Testis (tissue), 2 donors: ENCODE measurements at regions not wholly inside any gene's neighbourhood (a gene's known extent, or its start where the extent isn't known, plus 50 kb on each side); places are given as distances from the start of the nearest gene placed in this dataset.

Experiments used
- DNase-seq: peaks from one replicate; pipeline ENCODE4 v3.0.0-alpha.2; 2019
- H3K27ac ChIP-seq, 2 donors: fragments of 200-600 bp; sonication (generic); one replicate each; pipeline ENCODE4 v1.5.1; 2019
- H3K27me3 ChIP-seq: fragments of 200-600 bp; sonication (generic); one replicate; pipeline ENCODE4 v1.5.1; 2019
- H3K36me3 ChIP-seq: fragments of 200-600 bp; sonication (generic); one replicate; pipeline ENCODE4 v1.5.1; 2017; ENCODE audit warnings: low read depth; ENCODE audit errors: missing control alignments
- H3K4me1 ChIP-seq: fragments of 200-600 bp; sonication (generic); one replicate; pipeline ENCODE4 v1.5.1; 2019
- H3K4me3 ChIP-seq, 2 donors: fragments of 200-600 bp; sonication (generic); one replicate each; pipeline ENCODE4 v1.5.1; 2017 to 2019
- H3K9me3 ChIP-seq: fragments of 200-600 bp; sonication (generic); one replicate; pipeline ENCODE4 v1.5.1; 2017
- CTCF ChIP-seq, 3 experiments: fragments of 450-650 bp in 2 of 3; fragments of 200-600 bp in 1 of 3; sonication (generic) in 1 of 3; IDR thresholded peaks; one replicate each; pipeline ENCODE4 v1.5.1; 2016 to 2019; ENCODE audit warnings: antibody characterized with exemption in 3 of 3, mild to moderate bottlenecking in 2 of 3, moderate library complexity in 1 of 3
- POLR2A ChIP-seq: fragments of 450-650 bp; IDR thresholded peaks from one replicate; pipeline ENCODE4 v1.6.1; 2017; ENCODE audit warnings: antibody characterized with exemption, mild to moderate bottlenecking, moderate library complexity
- WGBS, 2 donors: methylation state at CpG; one replicate each; pipeline ENCODE4 v1.1.5; 2018; 5-methylcytosine and 5-hydroxymethylcytosine counted together
- intact Hi-C: fragments of 100-400 bp; cut with DNase I; formaldehyde crosslinking; loops from one replicate; pipeline ENCODE4 v1.15.1; 2023; ENCODE audit warnings: low total_unique reads

GRCh38 chr4:105057370-105058105, 89.1 kb upstream of the TET2 start:
- intact Hi-C loops = no loop called here
- Histone ChIP-seq H3K9me3 (no peaks in the 10 kb centered on the region), H3K4me3 (no peak overlapping the region), H3K27me3 (no peaks in the 10 kb centered on the region), H3K36me3 (no peaks in the 10 kb centered on the region), H3K27ac (no peak overlapping the region), H3K4me1 (no peaks in the 10 kb centered on the region)
- 90 to 91% methylated on average over 5 of the region's 5 CpGs for WGBS, 2 donors
- DNase-seq = no peak
- TF ChIP-seq POLR2A = no peak
- TF ChIP-seq CTCF (IDR thresholded peaks at IDR 0.05) = no peak

DNA sequence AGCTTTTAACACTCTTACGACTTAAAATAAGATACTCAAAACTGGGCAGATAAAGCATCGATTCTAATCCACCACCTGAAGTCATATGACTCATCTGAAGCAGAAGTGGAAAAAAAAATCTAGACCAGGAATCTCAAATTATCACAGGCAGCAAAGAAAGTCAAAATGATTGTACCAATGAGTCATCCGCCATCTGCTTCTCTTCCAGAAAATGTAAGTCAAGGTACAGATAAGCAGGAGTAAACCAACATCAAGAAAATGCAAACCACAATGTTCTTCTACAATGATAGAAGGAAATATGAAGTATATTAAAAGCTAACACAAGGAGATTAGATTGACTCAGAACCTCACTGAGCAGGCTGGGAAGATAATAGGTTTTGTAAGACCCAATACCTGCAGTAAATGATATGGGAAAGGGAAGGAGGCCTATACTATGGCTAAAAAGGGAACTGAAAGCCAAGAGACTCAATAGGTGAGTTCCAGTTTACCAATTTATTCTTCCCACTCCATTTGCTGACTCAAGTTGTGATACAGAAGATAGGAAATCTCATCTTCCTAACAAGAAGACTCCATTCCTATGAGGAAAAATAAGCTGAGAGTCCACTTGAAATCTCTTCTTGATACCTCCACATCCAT, 88.4 kb upstream of the TET2 start:
- Histone ChIP-seq H3K27me3 (no peaks in the 10 kb centered on the region), H3K9me3 (no peaks in the 10 kb centered on the region), H3K4me3 (no peak overlapping the region), H3K4me1 (no peaks in the 10 kb centered on the region), H3K27ac (no peak overlapping the region), H3K36me3 (no peaks in the 10 kb centered on the region)
- no peak for DNase-seq
- intact Hi-C loops = no loop called here
- no peak for TF ChIP-seq CTCF (IDR thresholded peaks at IDR 0.05)
- WGBS, 2 donors = 86 to 87% methylated on average over 3 of the region's 3 CpGs

- H3K27ac ChIP-seq = no peak overlapping the region
- TF ChIP-seq CTCF (IDR thresholded peaks at IDR 0.05) (no peak), POLR2A (no peak)
Measured at GRCh38 chr4:105059337-105059736, 87.3 kb upstream of the TET2 start.

DNA sequence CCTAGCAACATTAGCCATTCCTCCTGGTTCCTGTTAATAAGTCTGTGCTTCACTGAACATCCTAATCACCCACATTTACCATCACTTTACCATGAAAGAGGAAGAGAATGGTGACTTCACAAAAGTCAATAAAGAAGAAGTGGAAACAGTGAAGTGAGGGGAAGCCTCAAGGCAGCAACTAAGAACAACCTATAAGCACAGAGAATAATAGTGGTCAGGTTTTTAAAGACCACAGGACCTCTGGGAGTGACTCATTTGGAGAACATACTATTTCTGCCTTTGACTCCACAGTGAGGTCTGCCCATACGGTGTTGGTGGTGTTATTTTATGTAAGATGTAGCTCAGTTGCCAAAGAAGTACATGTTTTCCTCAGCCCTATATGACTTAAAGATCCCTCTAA, 86.0 kb upstream of the TET2 start:
- H3K36me3 ChIP-seq = no peaks in the 10 kb centered on the region
- intact Hi-C loops = no loop called here
- WGBS, 2 donors = 65 to 79% methylated on average over 1 of the region's 1 CpG
- no peak for TF ChIP-seq POLR2A
- no peak for TF ChIP-seq CTCF (IDR thresholded peaks at IDR 0.05)
- no peak overlapping the region for H3K27ac ChIP-seq
- no peak overlapping the region for H3K4me3 ChIP-seq
- DNase-seq = no peak
- H3K27me3 ChIP-seq = no peaks in the 10 kb centered on the region
- H3K9me3 ChIP-seq = no peaks in the 10 kb centered on the region
- no peaks in the 10 kb centered on the region for H3K4me1 ChIP-seq

More at GRCh38 chr4:105059337-105059736, 87.3 kb upstream of the TET2 start:
- DNase-seq = no peak
- intact Hi-C loops = no loop called here
- Histone ChIP-seq H3K36me3 (no peaks in the 10 kb centered on the region), H3K9me3 (no peaks in the 10 kb centered on the region), H3K4me3 (no peak overlapping the region), H3K27me3 (no peaks in the 10 kb centered on the region), H3K4me1 (no peaks in the 10 kb centered on the region)
